LNCaP clone FGC (cell line): ENCODE measurements at regions not wholly inside any gene's neighbourhood (a gene's known extent, or its start where the extent isn't known, plus 50 kb on each side); places are given as distances from the start of the nearest gene placed in this dataset.

Experiments used
- DNase-seq: peaks from one replicate; pipeline ENCODE4 v3.0.0-alpha.2; 2011; ENCODE audit warnings: low read depth
- H3K4me3 ChIP-seq: 2 replicates; pipeline ENCODE4 v1.5.1; 2011; ENCODE audit warnings: mild to moderate bottlenecking, low read depth, low read length, control low read depth
- CTCF ChIP-seq: IDR thresholded peaks from 2 replicates; pipeline ENCODE4 v1.5.1; 2012; ENCODE audit warnings: mild to moderate bottlenecking; ENCODE audit not compliant: control insufficient read depth, insufficient read depth; ENCODE audit errors: extremely low read depth

GRCh38 chr18:27839141-27839540 lies 337.8 kb downstream of the CDH2 start:
- no peak for TF ChIP-seq CTCF
- no peak overlapping the region for H3K4me3 ChIP-seq
- no peak for DNase-seq

DNA sequence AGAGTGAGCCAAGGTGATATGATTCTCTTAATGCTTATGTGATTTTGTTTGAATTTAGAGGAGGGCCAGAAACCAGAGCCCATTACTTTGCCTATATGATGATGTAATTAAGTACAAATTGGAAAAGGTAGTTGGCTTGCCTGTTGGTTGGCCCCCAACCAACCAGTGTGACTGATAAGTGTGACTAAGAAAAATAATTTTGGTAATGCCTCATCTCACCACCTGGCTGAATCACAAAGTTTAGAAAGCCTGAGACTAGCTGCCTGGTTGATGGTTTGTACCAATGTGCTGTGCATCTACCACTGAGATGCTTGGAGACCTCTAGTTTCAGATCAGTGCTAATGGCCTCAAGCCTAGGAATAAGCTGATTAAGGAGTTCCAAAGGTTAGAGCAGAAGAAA lies 338.7 kb downstream of the CDH2 start:
- no peak overlapping the region for H3K4me3 ChIP-seq
- no peak for TF ChIP-seq CTCF
- no peak for DNase-seq

DNA sequence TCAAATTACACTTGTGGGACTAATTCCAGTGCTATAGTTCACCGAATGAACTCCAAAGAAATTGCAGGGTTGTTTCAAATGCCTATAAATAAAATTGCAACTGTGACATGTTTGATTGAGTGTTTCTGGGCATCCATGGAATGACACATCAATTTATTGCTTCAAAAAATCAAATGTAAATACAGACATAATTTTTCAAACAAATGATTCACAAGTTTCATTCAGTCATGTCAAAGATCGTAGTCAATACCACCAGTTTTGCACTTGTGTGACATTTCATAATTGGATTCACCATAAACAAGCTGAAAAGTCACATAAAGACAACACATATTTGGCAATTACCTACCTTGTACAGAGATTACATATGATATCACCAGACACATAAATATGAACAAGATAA lies 350.8 kb downstream of the CDH2 start:
- no peak overlapping the region for H3K4me3 ChIP-seq
- TF ChIP-seq CTCF: no peak
- DNase-seq: no peak

DNA sequence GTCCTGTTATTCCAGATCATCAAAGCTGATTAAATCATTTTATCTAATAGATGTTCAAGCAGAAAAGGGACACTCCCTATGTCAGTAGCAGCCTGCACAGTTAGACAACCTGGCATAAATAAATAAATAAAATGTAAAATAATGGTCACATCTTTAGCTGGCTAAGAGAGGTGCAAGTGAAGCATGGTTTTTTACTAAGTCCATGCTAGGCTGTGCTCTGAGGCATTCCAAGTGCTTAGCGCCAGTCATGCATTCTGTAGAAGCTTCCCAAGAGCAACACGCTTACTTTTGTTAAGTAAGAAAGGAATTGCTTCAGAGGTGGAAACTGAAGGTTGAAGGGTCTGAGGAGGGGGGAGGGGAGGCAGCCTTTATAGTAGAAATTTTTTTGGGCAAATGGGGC lies 351.2 kb downstream of the CDH2 start:
- no peak for TF ChIP-seq CTCF
- no peak overlapping the region for H3K4me3 ChIP-seq
- DNase-seq: no peak

DNA sequence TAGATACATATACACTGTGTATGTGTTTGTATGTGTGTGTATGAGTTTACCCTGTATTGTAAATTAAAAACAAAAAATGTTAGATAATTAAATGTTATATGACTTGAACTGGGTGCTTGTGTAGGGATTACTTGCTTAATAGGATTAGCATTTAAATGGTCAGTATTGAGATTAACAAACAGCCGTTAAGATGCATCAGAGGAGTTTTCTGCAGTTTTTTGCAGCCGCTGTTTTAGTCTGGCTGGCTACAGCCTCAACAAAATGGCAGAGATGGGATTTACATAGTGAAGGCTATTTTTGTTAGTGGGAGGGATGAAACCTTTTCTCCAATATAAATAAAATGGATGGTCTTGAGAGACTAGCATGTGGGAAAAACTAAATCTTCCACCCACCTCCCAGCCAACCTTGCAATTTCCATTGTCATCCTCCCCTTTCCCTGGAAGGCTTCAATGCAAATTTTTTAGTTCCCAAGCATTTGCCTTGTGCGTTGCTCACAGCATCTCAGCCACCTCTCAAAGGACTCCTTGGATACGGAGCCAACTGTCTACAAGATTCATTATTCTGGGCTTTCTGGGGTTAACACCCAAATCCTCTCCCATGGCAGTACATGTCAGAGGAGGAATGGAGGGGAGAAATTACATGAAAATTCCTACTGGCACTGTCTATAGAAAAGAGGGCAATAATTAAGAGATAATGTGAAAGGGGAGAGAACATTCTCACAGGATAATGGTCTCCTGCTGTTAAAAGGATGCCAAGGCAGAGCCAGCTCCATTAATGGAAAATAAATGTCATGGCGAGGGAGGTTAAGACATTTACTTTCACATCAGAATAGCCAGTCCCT lies 351.9 kb downstream of the CDH2 start:
- H3K4me3 ChIP-seq: no peak overlapping the region
- TF ChIP-seq CTCF: no peak
- no peak for DNase-seq

- no peak for DNase-seq
- TF ChIP-seq CTCF: no peak
- H3K4me3 ChIP-seq: no peak overlapping the region
These were observed 352.7 kb downstream of the CDH2 start for GRCh38 chr18:27824275-27824674.

GRCh38 chr18:27823053-27823452 lies 353.9 kb downstream of the CDH2 start:
- H3K4me3 ChIP-seq: no peak overlapping the region
- DNase-seq: no peak
- TF ChIP-seq CTCF: no peak
